ENCODE measurements at regions not wholly inside any gene's neighbourhood (a gene's known extent, or its start where the extent isn't known, plus 50 kb on each side); places are given as distances from the start of the nearest gene placed in this dataset.

- no peak for DNase-seq
Measured at GRCh38 chr9:120107138-120107537, 472.8 kb downstream of the CDK5RAP2 start.

- DNase-seq: no peak
Measured at GRCh38 chr9:120104771-120105170, 475.2 kb downstream of the CDK5RAP2 start.

- no peak for DNase-seq
Measured at GRCh38 chr9:120100595-120100994, 479.4 kb downstream of the CDK5RAP2 start.

- DNase-seq: no peak
Measured at GRCh38 chr9:120099065-120099464, 480.9 kb downstream of the CDK5RAP2 start.

- DNase-seq: no peak
Measured at GRCh38 chr9:120098584-120098983, 481.4 kb downstream of the CDK5RAP2 start.

- no peak for DNase-seq
Measured at GRCh38 chr9:120091206-120091605, 488.8 kb downstream of the CDK5RAP2 start.

- no peak for DNase-seq
Measured at GRCh38 chr9:120080849-120081248, 499.1 kb downstream of the CDK5RAP2 start.

GRCh38 chr9:120078112-120078511, 501.9 kb downstream of the CDK5RAP2 start:
- DNase-seq: no peak

GRCh38 chr9:120071760-120072159, 508.2 kb downstream of the CDK5RAP2 start:
- DNase-seq: no peak

- DNase-seq: no peak
Measured at GRCh38 chr9:120066315-120066714, 513.7 kb downstream of the CDK5RAP2 start.

GRCh38 chr9:120065151-120065550, 514.8 kb downstream of the CDK5RAP2 start:
- DNase-seq: no peak

- no peak for DNase-seq
Measured at GRCh38 chr9:120045011-120045410, 535.0 kb downstream of the CDK5RAP2 start.

- no peak for DNase-seq
Measured at GRCh38 chr9:120043448-120043847, 536.5 kb downstream of the CDK5RAP2 start.

- DNase-seq: no peak
Measured at GRCh38 chr9:120040896-120041295, 539.1 kb downstream of the CDK5RAP2 start.

- DNase-seq: no peak
Measured at GRCh38 chr9:120038342-120038741, 541.6 kb downstream of the CDK5RAP2 start.

GRCh38 chr9:120032639-120033038, 547.3 kb downstream of the CDK5RAP2 start:
- no peak for DNase-seq

- DNase-seq: no peak
Measured at GRCh38 chr9:120030847-120031246, 549.1 kb downstream of the CDK5RAP2 start.

GRCh38 chr9:120018550-120018949, 561.4 kb downstream of the CDK5RAP2 start:
- no peak for DNase-seq

GRCh38 chr9:120018037-120018436, 561.9 kb downstream of the CDK5RAP2 start:
- no peak for DNase-seq

GRCh38 chr9:120016231-120016630, 563.7 kb downstream of the CDK5RAP2 start:
- DNase-seq: no peak

GRCh38 chr9:120014796-120015195, 565.2 kb downstream of the CDK5RAP2 start:
- DNase-seq: no peak

- DNase-seq: no peak
Measured at GRCh38 chr9:120009856-120010255, 570.1 kb downstream of the CDK5RAP2 start.

- no peak for DNase-seq
Measured at GRCh38 chr9:120001536-120001935, 578.4 kb downstream of the CDK5RAP2 start.

GRCh38 chr9:119998614-119999013, 581.4 kb downstream of the CDK5RAP2 start:
- DNase-seq: no peak

GRCh38 chr9:119991797-119992196, 588.2 kb downstream of the CDK5RAP2 start:
- no peak for DNase-seq

GRCh38 chr9:119986713-119987112, 593.3 kb downstream of the CDK5RAP2 start:
- DNase-seq: no peak

All from NCI-H526 (cell line).